OCI-M2 (cell line): ENCODE measurements at regions not wholly inside any gene's neighbourhood (a gene's known extent, or its start where the extent isn't known, plus 50 kb on each side); places are given as distances from the start of the nearest gene placed in this dataset.
"Not testable (repeated sequence)": the region's sequence is repeated elsewhere in the genome, so short reads cannot be mapped to it uniquely, and the experiment has no call there.

Experiments
- DNase-seq: peaks from one replicate; lab custom pipeline; 2025; ENCODE audit not compliant: unreplicated experiment; lab: John Stamatoyannopoulos, UW

DNA sequence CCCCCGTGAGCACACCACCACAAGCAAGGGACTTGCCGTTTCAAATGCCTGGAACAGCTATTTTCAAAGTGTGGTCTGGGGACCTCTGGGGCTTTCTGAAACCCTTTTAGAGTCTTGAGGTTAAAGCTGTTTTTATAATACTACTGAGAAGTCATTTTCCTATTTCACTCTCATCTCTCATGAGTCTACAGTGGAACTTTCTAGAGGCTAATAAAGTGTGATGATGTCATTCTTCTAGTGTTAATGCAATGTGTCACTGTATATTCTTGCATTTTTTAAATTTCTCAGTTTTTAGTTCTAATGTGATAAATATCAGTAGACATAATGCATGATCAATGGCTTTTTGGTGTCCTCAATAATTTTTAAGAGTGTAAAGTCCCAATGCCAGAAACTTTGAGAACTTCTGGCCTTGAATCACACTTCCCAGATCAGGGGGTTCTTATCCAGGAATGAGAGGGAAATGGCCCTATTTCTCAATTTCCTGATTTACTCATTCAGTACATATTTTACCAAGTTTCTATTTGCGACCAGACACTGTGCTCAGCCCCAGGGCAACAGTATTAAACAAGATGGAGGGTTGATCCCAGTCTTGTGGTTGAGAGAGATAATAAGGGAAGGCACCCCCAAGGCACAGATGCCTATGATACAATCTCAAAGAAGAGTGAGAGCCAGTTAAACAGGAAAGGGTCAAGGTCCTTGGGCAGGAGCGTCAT is 444.0 kb downstream of the HS3ST3B1 start:
- no peak for DNase-seq

DNA sequence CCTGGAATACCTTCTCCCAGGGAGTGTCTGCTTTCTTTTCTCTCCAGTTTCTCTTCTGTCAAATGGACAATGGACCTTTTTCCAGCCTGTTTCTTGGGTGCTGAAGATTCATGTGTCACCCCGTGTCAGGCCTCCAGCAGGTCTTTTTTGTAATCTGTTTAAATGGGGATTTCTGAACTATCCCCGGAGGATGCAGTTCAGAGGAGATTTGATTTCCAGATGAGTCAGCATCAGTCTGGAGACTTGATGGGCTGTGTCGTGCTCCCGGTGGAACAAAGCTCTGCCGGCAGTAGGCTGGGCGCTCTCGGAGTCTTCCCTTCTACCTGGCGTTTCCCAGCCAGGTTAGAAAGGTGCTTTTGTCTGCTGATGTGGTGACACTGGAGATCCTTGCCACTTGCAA is 440.6 kb downstream of the HS3ST3B1 start:
- DNase-seq: no peak

DNA sequence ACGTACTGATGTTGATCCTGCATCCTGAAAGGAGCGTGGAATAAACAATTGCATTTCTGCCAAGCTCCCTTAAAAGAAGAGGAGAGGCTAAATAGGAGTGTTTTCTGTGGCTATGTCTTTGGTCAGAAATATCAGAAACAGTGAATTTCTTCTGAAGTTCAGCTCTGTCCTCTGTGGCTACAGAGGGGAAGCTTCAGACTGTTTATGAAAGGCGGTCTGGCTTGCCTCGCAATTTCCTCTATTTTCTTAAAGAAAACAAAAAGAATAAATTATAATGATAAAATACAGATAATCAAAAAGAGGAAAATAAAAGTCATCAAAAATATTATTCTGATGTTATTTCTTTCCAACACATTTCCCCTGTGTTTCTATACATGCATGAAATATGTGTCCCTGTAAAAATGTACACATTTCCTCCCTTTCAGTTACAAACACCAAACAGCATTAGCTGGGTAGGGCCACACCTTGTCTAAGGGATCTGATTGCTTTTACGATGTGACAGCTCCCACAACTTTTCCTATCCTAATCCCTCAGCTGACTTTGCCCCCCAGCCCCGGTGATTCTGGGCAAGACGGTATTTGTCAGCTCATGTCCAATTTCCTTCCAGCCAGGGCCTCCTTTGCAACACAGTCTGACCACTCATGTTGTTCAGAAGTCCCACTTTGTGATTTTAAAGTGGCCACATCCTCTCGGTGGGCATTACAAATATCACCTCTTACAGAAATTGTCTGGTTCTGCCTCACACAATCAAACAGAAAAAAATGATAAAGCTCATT is 439.0 kb downstream of the HS3ST3B1 start:
- no peak for DNase-seq

DNA sequence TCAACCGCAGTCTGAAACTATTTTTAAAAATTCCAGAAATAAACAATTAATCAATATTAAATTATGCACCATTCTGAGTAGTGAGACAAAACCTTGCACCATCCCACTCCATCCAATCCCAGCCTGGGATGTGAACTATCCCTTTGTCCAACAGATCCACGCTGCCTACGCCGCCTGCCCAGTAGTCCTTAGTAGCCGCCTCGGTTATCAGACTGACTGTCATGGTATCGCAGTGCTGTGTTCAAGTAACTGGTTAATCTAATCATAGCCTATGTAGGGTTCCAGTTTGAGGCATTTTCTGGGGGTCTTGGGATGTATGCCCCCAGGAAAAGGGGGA is 437.7 kb downstream of the HS3ST3B1 start:
- DNase-seq: no peak

DNA sequence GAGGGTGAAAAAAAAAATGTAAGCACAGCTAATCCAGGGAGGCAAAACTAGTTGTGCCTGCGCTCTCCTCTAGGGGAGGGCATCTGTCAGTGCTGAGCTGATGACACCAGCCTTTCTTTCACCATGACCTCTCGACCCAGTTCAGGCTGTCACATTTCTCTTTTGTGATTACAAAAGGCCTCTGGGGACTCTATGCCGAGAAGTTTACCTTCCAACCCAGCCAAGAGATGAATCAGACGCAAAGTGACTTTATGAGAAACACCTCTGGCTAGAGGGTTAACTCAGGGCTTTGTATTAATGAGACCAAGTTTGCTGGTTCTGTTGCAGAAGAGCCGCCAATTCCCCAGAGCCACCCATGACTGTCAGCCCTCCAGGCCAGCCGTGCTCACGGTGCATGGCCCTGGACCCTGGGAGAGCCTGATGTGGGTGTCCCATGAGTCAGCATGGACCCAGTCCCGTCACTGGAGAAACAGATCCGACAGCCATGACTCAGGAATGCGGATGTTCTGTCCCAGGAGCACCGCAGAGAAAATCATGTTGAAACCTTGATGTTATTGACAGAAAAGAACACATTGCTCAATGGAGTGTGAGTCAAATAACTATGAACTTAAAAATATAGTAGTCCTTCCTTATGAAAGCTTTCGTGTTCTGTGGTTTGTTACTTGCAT is 437.2 kb downstream of the HS3ST3B1 start:
- DNase-seq: no peak

DNA sequence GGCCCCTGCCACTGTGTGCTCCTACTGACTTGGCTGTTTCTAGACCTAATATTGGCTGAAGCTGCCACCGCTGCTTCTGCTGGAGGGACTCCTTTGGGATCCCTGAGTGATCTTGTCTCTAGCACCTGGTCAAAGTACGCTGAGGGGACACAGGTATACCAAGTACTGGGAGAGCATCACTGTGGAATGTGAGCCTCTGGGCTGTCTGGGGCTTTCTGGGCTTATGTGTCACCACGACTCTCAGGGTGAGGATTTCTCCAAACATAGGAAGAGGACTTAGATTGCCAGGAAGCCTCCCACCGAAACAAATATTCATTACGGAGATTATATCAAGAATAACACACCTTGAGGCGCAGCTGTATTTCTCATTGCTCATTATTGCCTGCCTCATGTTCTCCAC is 435.8 kb downstream of the HS3ST3B1 start:
- no peak for DNase-seq

DNA sequence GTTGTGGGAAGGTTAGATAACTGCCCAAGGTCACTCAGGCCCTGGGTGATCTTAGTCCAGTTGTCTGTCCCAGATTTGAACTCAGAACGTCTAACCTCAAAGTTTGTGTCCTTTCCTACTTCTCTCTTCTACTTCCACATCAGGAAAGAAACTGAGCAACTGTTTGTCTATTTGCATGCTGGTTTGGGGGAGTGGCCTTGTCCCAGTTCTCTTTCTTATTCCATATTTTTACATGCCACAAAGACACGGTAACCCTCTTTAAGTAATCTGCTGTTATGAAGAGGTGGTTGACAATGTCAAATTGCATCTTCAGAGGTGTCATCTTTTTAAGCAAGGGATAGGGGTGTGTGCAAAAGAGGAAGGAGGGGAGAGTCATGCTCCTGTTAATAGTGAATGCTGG is 432.5 kb downstream of the HS3ST3B1 start:
- no peak for DNase-seq

DNA sequence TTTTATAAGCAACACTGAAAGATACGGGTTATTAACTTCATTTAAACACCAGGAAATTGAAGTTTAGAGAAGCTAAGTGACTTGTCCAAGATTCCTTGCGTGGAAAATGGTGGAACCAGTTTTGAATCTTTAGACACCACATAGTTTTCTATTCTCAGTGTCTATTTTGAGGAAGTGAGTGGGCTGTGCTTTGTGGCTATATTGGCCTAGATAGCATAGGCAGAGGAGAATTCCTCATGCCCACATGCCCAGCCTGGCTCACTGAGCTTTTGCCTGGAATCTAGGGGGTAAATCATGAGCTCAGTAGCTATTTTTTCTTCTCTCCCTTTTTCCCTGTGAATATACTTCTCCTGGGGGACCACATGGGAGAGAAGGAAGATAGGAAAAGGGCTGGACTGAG is 431.3 kb downstream of the HS3ST3B1 start:
- no peak for DNase-seq

DNA sequence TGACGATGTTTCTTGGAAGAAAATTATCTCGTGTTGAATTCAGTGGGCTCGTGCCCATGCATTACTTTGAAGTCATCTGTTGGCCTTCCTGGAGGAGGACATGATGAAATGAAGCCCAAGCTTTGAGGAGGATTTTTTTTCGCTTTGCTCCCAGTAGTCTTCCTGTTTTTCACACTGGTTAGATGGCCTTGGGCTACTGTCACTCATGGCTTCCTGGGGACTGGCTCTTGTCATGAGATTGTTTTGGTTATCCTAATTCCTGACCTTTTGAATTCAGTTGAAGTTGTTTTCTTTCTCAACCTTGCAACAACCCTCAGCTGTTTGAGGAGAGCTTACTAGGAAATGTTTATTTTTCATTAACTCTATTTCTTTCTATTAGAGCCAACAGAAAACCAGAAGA is 430.7 kb downstream of the HS3ST3B1 start:
- no peak for DNase-seq

DNA sequence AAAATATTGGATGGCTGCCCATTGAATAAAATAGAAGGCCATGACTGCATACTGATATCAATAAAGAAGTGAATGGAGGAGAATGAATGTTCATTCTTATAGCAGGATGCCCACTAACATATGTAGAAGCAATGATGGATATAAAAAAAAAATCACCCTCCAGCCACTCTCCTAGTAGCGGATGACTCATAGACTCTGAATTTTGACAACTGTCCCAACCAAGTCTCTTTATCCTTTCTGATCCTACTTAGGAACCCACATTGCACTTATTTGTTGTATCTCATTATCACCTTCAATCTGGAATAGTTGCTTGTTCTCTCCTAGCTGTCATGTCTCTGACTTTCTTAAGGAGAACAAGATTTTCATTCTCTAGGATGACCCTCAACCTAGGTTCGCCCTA is 429.9 kb downstream of the HS3ST3B1 start:
- DNase-seq: no peak

DNA sequence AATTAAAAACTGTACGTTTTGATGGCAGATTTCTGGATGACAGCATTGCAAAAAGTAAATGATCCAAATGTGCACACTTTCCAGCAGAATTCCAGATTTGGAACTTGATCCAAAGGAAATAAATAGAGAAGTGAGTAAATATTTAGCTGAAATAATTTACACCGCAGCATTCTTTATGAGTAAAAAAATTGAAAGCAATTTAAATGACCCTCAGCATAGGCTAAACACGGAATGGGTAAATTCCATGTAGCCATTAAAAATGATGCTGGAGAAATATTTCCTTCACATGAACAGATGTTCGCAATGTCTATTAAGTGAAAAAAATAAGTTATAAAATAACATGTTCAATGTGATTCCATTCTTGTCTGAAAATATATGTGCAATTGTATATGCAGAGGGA is 424.8 kb downstream of the HS3ST3B1 start:
- no peak for DNase-seq

DNA sequence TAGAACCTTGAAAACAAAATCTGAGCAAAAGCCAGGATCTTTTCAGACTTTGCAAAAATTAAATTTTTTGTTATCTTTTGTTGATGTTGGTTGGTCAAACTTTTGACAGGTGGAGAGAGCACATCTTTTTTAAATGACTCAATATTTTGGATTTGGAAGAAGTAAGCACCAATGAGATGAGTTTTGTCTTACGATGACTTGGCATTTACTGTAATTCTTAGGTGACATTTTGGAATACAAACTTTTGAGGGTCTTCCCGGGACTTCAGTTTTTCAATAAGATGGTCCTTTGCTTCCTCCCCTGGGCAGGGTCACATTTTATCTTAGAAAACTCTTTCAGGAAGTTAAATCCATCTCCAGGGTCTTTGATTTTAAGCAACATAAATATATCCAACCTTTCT is 423.9 kb downstream of the HS3ST3B1 start:
- DNase-seq: no peak

DNA sequence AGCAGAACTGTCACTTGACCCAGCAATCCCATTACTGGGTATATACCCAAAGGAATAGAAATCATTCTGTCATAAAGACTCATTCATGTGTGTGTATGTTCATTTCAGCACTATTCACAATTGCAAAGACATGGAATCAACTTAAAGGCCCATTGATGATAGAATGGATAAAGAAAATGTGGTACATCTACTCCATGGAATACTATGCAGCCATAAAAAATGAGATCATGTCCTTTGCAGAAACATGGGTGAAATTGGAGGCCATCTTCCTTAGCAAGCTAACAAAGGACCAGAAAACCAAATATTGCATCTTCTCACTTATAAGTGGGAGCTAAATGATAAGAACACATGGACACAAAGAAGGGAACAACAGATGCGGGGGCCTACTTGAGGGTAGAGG is 422.5 kb downstream of the HS3ST3B1 start:
- not testable (repeated sequence) for DNase-seq

DNA sequence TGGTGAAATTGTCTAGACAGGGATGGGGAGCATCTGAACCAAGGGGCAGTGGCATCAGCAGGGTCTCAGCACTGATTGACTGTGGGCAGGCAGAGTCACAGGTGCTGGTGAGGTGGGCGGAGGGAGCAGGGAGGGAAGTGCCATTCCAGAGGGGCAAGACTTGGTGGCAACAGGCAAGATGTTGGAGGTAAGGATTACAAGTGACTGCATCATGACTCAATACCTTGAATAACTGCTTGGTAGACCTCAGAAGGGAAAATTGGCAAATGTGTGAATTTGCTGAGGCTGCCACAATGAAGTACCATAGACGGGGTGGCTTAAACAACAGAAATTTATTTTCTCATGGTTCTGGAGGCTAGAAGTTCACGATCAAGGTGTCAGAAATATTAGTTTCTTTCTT is 419.1 kb downstream of the HS3ST3B1 start:
- no peak for DNase-seq

DNA sequence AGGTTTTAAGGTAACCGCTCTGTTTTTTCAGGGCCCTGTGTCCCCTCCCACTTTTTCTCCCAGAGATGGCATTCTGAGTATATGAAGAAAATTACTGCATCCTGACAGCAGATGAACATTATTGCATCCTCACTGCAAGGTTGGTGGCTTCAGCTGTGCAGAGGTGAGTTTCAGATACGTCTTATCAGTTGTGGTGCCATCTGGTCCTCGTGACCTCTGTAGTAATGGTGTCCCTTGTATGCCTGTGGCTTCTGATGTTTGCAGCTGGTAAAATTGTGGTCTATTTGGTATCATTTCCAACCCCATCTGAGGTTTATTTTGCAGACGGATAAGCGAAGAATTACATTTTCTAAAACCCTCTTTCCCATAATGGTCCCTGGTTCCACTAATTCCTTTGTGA is 417.0 kb downstream of the HS3ST3B1 start:
- no peak for DNase-seq

DNA sequence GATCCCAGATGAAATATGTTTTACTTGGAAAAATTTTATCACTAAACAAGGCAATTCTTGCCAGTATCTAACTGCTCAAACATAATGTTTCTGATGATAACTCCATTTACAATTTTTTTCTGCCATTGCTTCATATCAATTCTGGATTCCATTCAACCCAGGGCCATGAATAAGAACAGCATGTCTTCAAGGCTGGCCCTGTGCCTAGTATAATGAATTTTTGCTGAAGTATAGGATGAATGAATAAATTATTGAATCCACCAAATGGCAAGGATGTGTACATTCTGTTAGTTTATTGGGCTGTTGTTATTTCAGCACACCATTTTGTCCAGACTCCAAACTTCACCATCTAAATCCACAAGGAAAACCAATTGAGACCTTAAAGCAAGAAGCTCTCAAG is 414.7 kb downstream of the HS3ST3B1 start:
- DNase-seq: no peak

DNA sequence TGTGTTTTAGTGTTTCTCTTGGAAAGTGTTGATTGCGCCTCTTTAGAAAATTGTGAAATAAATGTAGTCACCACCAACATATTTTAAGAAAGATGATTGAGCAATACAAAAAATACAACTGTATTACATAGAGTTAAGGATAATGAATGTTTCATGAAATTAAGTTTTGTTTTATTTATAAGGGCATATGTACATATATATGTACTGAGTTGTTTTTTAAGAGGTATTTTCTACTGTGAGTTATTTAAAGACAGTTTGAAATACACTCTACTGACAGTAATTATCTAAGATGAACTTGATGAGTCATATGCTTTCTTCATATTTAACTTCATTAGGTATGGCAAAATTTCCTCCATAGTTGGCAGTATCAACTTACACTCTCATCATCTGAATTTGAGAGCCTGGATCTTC is 411.7 kb downstream of the HS3ST3B1 start:
- DNase-seq: no peak

DNA sequence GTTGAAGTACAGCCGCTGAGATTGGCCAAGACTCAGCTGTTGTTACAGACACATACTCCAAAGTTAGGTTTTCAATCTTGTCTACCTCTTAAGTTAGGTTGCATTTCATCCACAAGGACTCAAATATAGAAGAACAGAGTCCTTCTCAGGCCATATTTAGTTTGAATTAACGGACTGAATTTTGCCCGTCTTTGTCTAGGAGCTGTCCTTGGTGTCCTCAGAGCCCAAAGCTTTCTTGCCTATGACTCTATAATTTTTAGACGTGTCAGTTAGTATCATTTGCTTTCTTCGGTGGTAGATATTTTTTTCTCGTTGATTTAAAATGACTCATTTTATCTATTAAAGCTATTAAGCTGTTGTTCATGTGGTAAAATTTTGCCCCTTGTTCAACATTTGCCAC is 403.2 kb downstream of the HS3ST3B1 start:
- DNase-seq: no peak

DNA sequence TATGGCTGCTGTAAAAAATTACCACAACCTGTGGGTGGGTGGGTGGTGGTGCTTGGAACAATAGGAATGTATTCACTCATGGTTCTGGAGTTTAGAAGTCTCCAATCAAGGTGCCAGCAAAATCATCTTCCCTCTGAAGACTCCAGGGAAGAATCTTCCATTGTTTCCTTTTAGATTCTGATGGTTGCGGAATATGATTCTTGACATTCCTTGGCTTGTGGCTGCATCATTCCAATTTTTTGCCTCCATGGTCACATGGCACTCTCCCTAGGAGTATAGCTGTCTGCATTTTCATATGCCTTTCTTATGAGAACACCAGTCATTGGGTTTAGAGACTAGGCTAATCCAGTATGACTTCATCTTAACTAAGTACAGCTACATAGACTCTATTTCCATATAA is 401.0 kb downstream of the HS3ST3B1 start:
- DNase-seq: no peak

DNA sequence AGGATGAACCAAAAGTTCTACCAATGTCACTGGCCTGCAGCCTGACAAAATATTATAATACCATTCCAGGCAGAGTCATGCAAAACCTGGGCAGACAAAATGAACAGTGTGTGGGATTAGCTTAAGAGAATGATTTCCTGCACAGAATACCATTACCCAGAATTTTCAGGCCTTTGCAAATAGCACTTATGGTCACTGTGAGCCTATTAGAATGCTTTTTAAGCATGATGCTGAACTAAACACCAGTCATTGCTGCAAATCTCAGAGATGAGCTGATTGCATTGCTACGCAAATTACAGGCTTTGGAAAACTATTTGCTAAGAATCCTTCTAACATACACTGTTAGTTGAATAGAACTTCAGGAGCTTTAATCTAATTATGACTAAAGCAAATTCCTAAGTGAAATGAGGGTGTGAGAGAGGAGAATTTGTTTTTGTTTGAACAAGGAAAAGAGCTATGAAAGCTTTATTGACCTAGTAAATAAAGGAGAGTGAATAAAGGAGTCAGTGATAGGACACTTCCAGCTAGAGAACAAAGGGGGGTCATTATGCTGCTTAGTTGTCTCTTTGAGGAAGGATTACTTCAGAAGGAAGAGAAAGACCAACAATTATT is 398.8 kb downstream of the HS3ST3B1 start:
- DNase-seq: no peak

DNA sequence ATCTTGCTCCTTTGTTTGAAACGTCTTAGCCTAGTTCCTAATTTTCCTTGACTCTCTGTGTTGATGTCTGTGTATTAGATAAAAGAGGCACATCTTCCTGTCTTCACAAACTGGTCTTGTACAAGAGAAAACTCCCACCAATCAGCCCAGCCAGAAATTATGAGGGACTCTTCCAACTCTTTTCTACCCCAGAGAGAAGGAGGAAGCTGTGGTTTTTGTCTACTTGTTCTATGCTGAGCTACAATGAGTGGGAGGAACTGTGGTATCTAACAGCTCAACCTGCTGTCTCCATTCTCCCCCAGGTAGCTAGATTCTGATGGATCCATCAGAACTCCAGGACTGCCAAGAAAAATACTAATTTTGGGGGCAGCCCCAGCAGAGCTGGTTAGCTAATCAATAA is 392.5 kb downstream of the HS3ST3B1 start:
- DNase-seq: no peak

DNA sequence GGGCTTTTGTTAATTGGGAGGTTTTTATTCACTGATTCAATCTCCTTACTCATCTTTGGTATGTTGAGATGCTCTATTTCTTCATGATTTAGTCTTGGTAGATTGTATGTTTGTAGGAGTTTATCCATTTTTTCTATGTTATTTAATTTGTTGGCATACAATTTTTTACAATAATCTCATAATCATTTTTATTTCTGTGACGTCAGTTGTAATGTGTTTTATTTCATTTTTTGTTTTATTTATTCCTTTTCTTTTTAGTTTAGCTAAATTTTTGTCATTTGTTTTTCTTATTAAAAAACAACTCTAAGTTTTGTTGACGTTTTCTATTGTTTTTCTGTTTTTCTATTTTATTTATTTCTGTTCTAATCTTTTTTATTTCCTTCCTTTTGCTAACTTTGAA is 389.8 kb downstream of the HS3ST3B1 start:
- no peak for DNase-seq
